ENCODE measurements at regions not wholly inside any gene's neighbourhood (a gene's known extent, or its start where the extent isn't known, plus 50 kb on each side); places are given as distances from the start of the nearest gene placed in this dataset.

GRCh38 chr18:42689310-42689709 is 426.2 kb downstream of the RIT2 start:
- no peaks in the 10 kb centered on the region for H3K27me3 ChIP-seq (replicated peaks; ENCODE audit: control insufficient read depth, insufficient read depth, low read length)
- CTCF ChIA-PET = no interaction called here
- H3K4me3 Mint-ChIP-seq (ENCODE audit: unreplicated experiment) = no peak overlapping the region

More at GRCh38 chr18:42689310-42689709, 426.2 kb downstream of the RIT2 start:
- Histone ChIP-seq H3K4me1 (no peaks in the 10 kb centered on the region), H3K36me3 (ENCODE audit: control insufficient read depth, insufficient read depth, low read length) (no peaks in the 10 kb centered on the region), H3K4me3 (ENCODE audit: low read depth, low read length) (no peak overlapping the region), H3K9me3 (no peaks in the 10 kb centered on the region)
- DNase-seq = no peak
- no TSS peak for BruUV-seq (replicated peaks)
- Mint-ChIP-seq H3K27me3 (ENCODE audit: insufficient read depth, unreplicated experiment) (no peaks in the 10 kb centered on the region), H3K9me3 (ENCODE audit: unreplicated experiment) (no peaks in the 10 kb centered on the region), H3K27ac (ENCODE audit: unreplicated experiment) (no peak overlapping the region), H3K4me1 (ENCODE audit: low read depth, unreplicated experiment) (no peaks in the 10 kb centered on the region), H3K36me3 (ENCODE audit: insufficient read depth, unreplicated experiment) (no peaks in the 10 kb centered on the region)
- POLR2A ChIA-PET = no interaction called here
- intact Hi-C loops (cut with micrococcal nuclease; ENCODE audit: unreplicated experiment) = no loop called here
- no peak for TF ChIP-seq CTCF (IDR thresholded peaks at IDR 0.05; ENCODE audit: insufficient read depth in 1 of 2, low read depth in 1 of 2, low read length in 1 of 2, severe bottlenecking in 1 of 2, unreplicated experiment in 1 of 2)
